Tibial nerve (tissue), 4 donors: ENCODE measurements at regions not wholly inside any gene's neighbourhood (a gene's known extent, or its start where the extent isn't known, plus 50 kb on each side); places are given as distances from the start of the nearest gene placed in this dataset.

Source experiments
- DNase-seq, 2 donors: peaks; one replicate each; pipeline ENCODE4 v3.0.0-alpha.2; 2019; ENCODE audit warnings: low spot score in 2 of 2
- H3K27ac ChIP-seq, 4 donors: fragments of 200-600 bp; sonication (generic) in 3 of 4; one replicate each; pipeline ENCODE4 v1.5.1; 2017 to 2019; ENCODE audit warnings: mild to moderate bottlenecking in 1 of 4
- H3K27me3 ChIP-seq, 2 donors: fragments of 200-600 bp; sonication (generic) in 1 of 2; one replicate each; pipeline versions ENCODE4 v1.5.1 to v1.6.0; 2017 to 2019
- H3K36me3 ChIP-seq, 3 donors: fragments of 200-600 bp; sonication (generic); one replicate each; pipeline ENCODE4 v1.5.1; 2018 to 2019
- H3K4me1 ChIP-seq, 4 donors: fragments of 200-600 bp; sonication (generic) in 3 of 4; one replicate each; pipeline ENCODE4 v1.5.1; 2017 to 2019
- H3K4me3 ChIP-seq, 4 donors: fragments of 200-600 bp; sonication (generic) in 3 of 4; one replicate each; pipeline ENCODE4 v1.5.1; 2017 to 2019; ENCODE audit warnings: mild to moderate bottlenecking in 1 of 4, moderate library complexity in 1 of 4
- H3K9me3 ChIP-seq, 4 donors: fragments of 200-600 bp; sonication (generic) in 3 of 4; one replicate each; pipeline ENCODE4 v1.5.1; 2017 to 2019
- CTCF ChIP-seq, 5 experiments: fragments of 200-600 bp in 3 of 5; fragments of 450-650 bp in 2 of 5; sonication (generic) in 3 of 5; IDR thresholded peaks; one replicate each; pipeline ENCODE4 v1.5.1; 2016 to 2019; ENCODE audit warnings: antibody characterized with exemption in 5 of 5, mild to moderate bottlenecking in 3 of 5, moderate library complexity in 2 of 5
- EP300 ChIP-seq, 2 donors: sonication (generic); formaldehyde crosslinking; IDR thresholded peaks; one replicate each; pipeline ENCODE4 v1.6.1; 2017; ENCODE audit warnings: antibody characterized with exemption in 2 of 2, mild to moderate bottlenecking in 1 of 2
- POLR2A ChIP-seq, 2 donors: fragments of 450-650 bp; IDR thresholded peaks; one replicate each; pipeline ENCODE4 v1.6.1; 2017; ENCODE audit warnings: antibody characterized with exemption in 2 of 2, mild to moderate bottlenecking in 2 of 2, moderate library complexity in 2 of 2
- WGBS, 2 donors: methylation state at CpG; one replicate each; pipeline ENCODE4 v1.1.5; 2018; 5-methylcytosine and 5-hydroxymethylcytosine counted together

- Histone ChIP-seq H3K9me3 (peaks cover 0 to 6% (median 0%) of the 10 kb centered on the region in 4 donors), H3K27me3 (no peaks in the 10 kb centered on the region), H3K27ac (no peak overlapping the region), H3K36me3 (no peaks in the 10 kb centered on the region), H3K4me3 (no peak overlapping the region), H3K4me1 (no peaks in the 10 kb centered on the region)
- TF ChIP-seq POLR2A (IDR thresholded peaks at IDR 0.05) (no peak), CTCF (IDR thresholded peaks at IDR 0.05) (no peak), EP300 (IDR thresholded peaks at IDR 0.05) (no peak)
- no peak for DNase-seq
- 70 to 78% methylated on average over 3 of the region's 3 CpGs for WGBS, 2 donors
These were observed 779.9 kb upstream of the MAP3K7 start for GRCh38 chr6:91366781-91367180.

- H3K9me3 ChIP-seq, result no peaks in the 10 kb centered on the region
- H3K27ac ChIP-seq, result no peak overlapping the region
- TF ChIP-seq POLR2A (IDR thresholded peaks at IDR 0.05) (no peak), EP300 (IDR thresholded peaks at IDR 0.05) (no peak), CTCF (IDR thresholded peaks at IDR 0.05) (no peak)
- H3K36me3 ChIP-seq, result no peaks in the 10 kb centered on the region
- no peak overlapping the region for H3K4me3 ChIP-seq
- no peaks in the 10 kb centered on the region for H3K4me1 ChIP-seq
- DNase-seq, result no peak
- no peaks in the 10 kb centered on the region for H3K27me3 ChIP-seq
These were observed 772.1 kb upstream of the MAP3K7 start for GRCh38 chr6:91358986-91359385.

- no peak for TF ChIP-seq CTCF (IDR thresholded peaks at IDR 0.05)
- TF ChIP-seq POLR2A (IDR thresholded peaks at IDR 0.05), result no peak
- no peak for TF ChIP-seq EP300 (IDR thresholded peaks at IDR 0.05)
These were observed 766.0 kb upstream of the MAP3K7 start for GRCh38 chr6:91352878-91353277.

GRCh38 chr6:91352321-91352720 is 765.4 kb upstream of the MAP3K7 start:
- no peak overlapping the region for H3K27ac ChIP-seq
- no peak for TF ChIP-seq CTCF (IDR thresholded peaks at IDR 0.05)
- no peak for TF ChIP-seq EP300 (IDR thresholded peaks at IDR 0.05)
- TF ChIP-seq POLR2A (IDR thresholded peaks at IDR 0.05), result no peak
- 82 to 84% methylated on average over 3 of the region's 3 CpGs for WGBS, 2 donors

More at GRCh38 chr6:91352878-91353277, 766.0 kb upstream of the MAP3K7 start:
- Histone ChIP-seq H3K9me3 (no peaks in the 10 kb centered on the region), H3K27me3 (no peaks in the 10 kb centered on the region), H3K4me1 (no peaks in the 10 kb centered on the region), H3K4me3 (no peak overlapping the region), H3K27ac (no peak overlapping the region), H3K36me3 (no peaks in the 10 kb centered on the region)
- no peak for DNase-seq
- WGBS, 2 donors, result 60 to 68% methylated on average over 4 of the region's 4 CpGs

GRCh38 chr6:91350146-91350908 is 763.5 kb upstream of the MAP3K7 start:
- TF ChIP-seq CTCF (IDR thresholded peaks at IDR 0.05), result no peak
- TF ChIP-seq POLR2A (IDR thresholded peaks at IDR 0.05), result no peak
- no peak for TF ChIP-seq EP300 (IDR thresholded peaks at IDR 0.05)
- Histone ChIP-seq H3K27me3 (no peaks in the 10 kb centered on the region), H3K9me3 (no peaks in the 10 kb centered on the region), H3K4me1 (no peaks in the 10 kb centered on the region), H3K4me3 (no peak overlapping the region), H3K27ac (no peak overlapping the region), H3K36me3 (no peaks in the 10 kb centered on the region)
- DNase-seq, result no peak

More at GRCh38 chr6:91352321-91352720, 765.4 kb upstream of the MAP3K7 start:
- H3K9me3 ChIP-seq, result no peaks in the 10 kb centered on the region
- H3K27me3 ChIP-seq, result no peaks in the 10 kb centered on the region
- DNase-seq, result no peak
- no peak overlapping the region for H3K4me3 ChIP-seq
- no peaks in the 10 kb centered on the region for H3K4me1 ChIP-seq
- H3K36me3 ChIP-seq, result no peaks in the 10 kb centered on the region
